Panc1 (cell line): ENCODE measurements at regions not wholly inside any gene's neighbourhood (a gene's known extent, or its start where the extent isn't known, plus 50 kb on each side); places are given as distances from the start of the nearest gene placed in this dataset.

Experiments
- ATAC-seq: fragments of 200-7000 bp; cut with Tn5 transposase; 2 replicates; pipeline ENCODE4 v1.9.1; 2020; ENCODE audit warnings: mild to moderate bottlenecking, moderate library complexity
- BruUV-seq: library from RNA; stranded (reverse); fragments of 400-500 nt; replicated peaks from 2 replicates; lab custom pipeline; 2021; lab: Mats Ljungman, UMichigan
- CTCF ChIA-PET: fragments of 300-600 bp; sonication (Branson Sonifier 250); formaldehyde crosslinking; loops from one replicate; lab custom pipeline; 2022; ENCODE audit warnings: antibody characterized with exemption; lab: Charles Lee
- POLR2A ChIA-PET: fragments of 300-600 bp; sonication (Branson Sonifier 250); formaldehyde crosslinking; loops from one replicate; lab custom pipeline; 2022; ENCODE audit warnings: antibody characterized with exemption; lab: Charles Lee
- DNase-seq: peaks from one replicate; pipeline ENCODE4 v3.0.0-alpha.2; 2010; ENCODE audit warnings: low read depth, low spot score
- H3K27ac ChIP-seq: 2 replicates; pipeline ENCODE4 v1.5.1; 2011; ENCODE audit warnings: mild to moderate bottlenecking, low read length, inconsistent platforms
- H3K27me3 ChIP-seq: fragments of 200-500 bp; sonication (Bioruptor generic); 2 replicates; pipeline ENCODE4 v1.6.0; 2014; ENCODE audit warnings: low read length, inconsistent platforms; ENCODE audit not compliant: control insufficient read depth, insufficient read depth
- H3K36me3 ChIP-seq: fragments of 200-500 bp; sonication (Bioruptor generic); 2 replicates; pipeline ENCODE4 v1.5.1; 2014; ENCODE audit warnings: inconsistent platforms, mild to moderate bottlenecking, low read length, moderate library complexity; ENCODE audit not compliant: control insufficient read depth, insufficient read depth
- H3K4me1 ChIP-seq: 2 replicates; pipeline ENCODE4 v1.5.1; 2011; ENCODE audit warnings: inconsistent platforms, mild to moderate bottlenecking, low read length, moderate library complexity; ENCODE audit not compliant: control insufficient read depth, insufficient read depth
- H3K4me3 ChIP-seq, 2 experiments: 2 replicates each; pipeline ENCODE4 v1.5.1; 2011 to 2012; ENCODE audit warnings: low read depth in 2 of 2, low read length in 2 of 2, mild to moderate bottlenecking in 2 of 2, inconsistent platforms in 1 of 2, moderate library complexity in 1 of 2
- H3K9me3 ChIP-seq: fragments of 200-500 bp; sonication (Bioruptor generic); 2 replicates; pipeline ENCODE4 v1.5.1; 2014; ENCODE audit warnings: low read depth, mild to moderate bottlenecking, inconsistent platforms, low read length, moderate library complexity; ENCODE audit not compliant: control insufficient read depth, insufficient read depth
- CTCF ChIP-seq: fragments of 450-650 bp; IDR thresholded peaks from 2 replicates; pipeline ENCODE4 v1.5.1; 2017; ENCODE audit warnings: mild to moderate bottlenecking
- POLR2AphosphoS5 ChIP-seq: IDR thresholded peaks from 2 replicates; pipeline ENCODE4 v1.6.1; 2012; ENCODE audit warnings: mild to moderate bottlenecking, low read depth, low read length, moderate library complexity
- REST ChIP-seq, 2 experiments: IDR thresholded peaks; 2 replicates each; pipeline ENCODE4 v1.6.1; 2011 to 2012; ENCODE audit warnings: low read depth in 2 of 2, control low read depth in 1 of 2, low read length in 1 of 2, mild to moderate bottlenecking in 1 of 2, moderate library complexity in 1 of 2; ENCODE audit not compliant: insufficient read depth in 1 of 2
- SIN3A ChIP-seq: IDR thresholded peaks from 2 replicates; pipeline ENCODE4 v1.6.1; 2012; ENCODE audit warnings: low read depth, mild to moderate bottlenecking, low read length, moderate library complexity, borderline replicate concordance; ENCODE audit not compliant: insufficient read depth
- TCF7L2 ChIP-seq: IDR thresholded peaks from 2 replicates; pipeline ENCODE4 v1.6.1; 2011; ENCODE audit warnings: mild to moderate bottlenecking, low read depth, low read length, inconsistent platforms
- in situ Hi-C: cut with HindIII; loops from 2 replicates; pipeline ENCODE4 v1.10.0; 2016; ENCODE audit warnings: low sequenced_read_pairs, low pct_unique_long_range_greater_than_20kb
- intact Hi-C: fragments of 100-400 bp; cut with micrococcal nuclease; formaldehyde crosslinking; loops from one replicate; pipeline ENCODE4 v1.10.0; 2022; ENCODE audit not compliant: unreplicated experiment

GRCh38 chr15:85897207-85897894 lies 102.6 kb upstream of the KLHL25 start:
- DNase-seq (peak; percentile 1), ATAC-seq (peak; percentile 67)
- Histone ChIP-seq H3K4me3 (no peak overlapping the region), H3K27me3 (peaks cover 6% of the 10 kb centered on the region), H3K27ac (no peak overlapping the region), H3K9me3 (no peaks in the 10 kb centered on the region), H3K4me1 (no peaks in the 10 kb centered on the region), H3K36me3 (no peaks in the 10 kb centered on the region)
- TF ChIP-seq REST (IDR thresholded peaks at IDR 0.05; ENCODE audit: insufficient read depth in 1 of 2, low read depth in 2 of 2, low read length in 1 of 2) (no peak), CTCF (no peak), TCF7L2 (no peak), POLR2AphosphoS5 (no peak), SIN3A (no peak)
- intact Hi-C loops: no loop called here
- ChIA-PET CTCF (no interaction called here), POLR2A (no interaction called here)
- in situ Hi-C loops: no loop called here
- no TSS peak for BruUV-seq

- TF ChIP-seq CTCF (no peak), TCF7L2 (no peak)
- Histone ChIP-seq H3K27ac (no peak overlapping the region), H3K27me3 (peaks cover 6% of the 10 kb centered on the region), H3K9me3 (no peaks in the 10 kb centered on the region), H3K4me3 (no peak overlapping the region), H3K4me1 (no peaks in the 10 kb centered on the region), H3K36me3 (no peaks in the 10 kb centered on the region)
- in situ Hi-C loops (no loop called here), intact Hi-C loops (no loop called here)
- ChIA-PET CTCF (no interaction called here), POLR2A (no interaction called here)
- DNase-seq: no peak
- BruUV-seq: no TSS peak
- ATAC-seq: peak; percentile 49
Measured at GRCh38 chr15:85897895-85898717, 103.4 kb upstream of the KLHL25 start.
